Sigmoid colon (tissue), 6 donors: ENCODE measurements at regions not wholly inside any gene's neighbourhood (a gene's known extent, or its start where the extent isn't known, plus 50 kb on each side); places are given as distances from the start of the nearest gene placed in this dataset.
"Not testable (repeated sequence)": the region's sequence is repeated elsewhere in the genome, so short reads cannot be mapped to it uniquely, and the experiment has no call there.

Experiments used
- DNase-seq: peaks from one replicate; pipeline ENCODE4 v3.0.0-alpha.2; 2019
- H3K27ac ChIP-seq, 4 donors: fragments of 200-600 bp; sonication (generic); one replicate each; pipeline ENCODE4 v1.5.1; 2016 to 2019; ENCODE audit warnings: mild to moderate bottlenecking in 1 of 4
- H3K27me3 ChIP-seq, 3 donors: fragments of 200-600 bp; sonication (generic); one replicate each; pipeline ENCODE4 v1.5.1; 2019; ENCODE audit warnings: mild to moderate bottlenecking in 1 of 3
- H3K36me3 ChIP-seq, 4 donors: fragments of 200-600 bp; sonication (generic); one replicate each; pipeline ENCODE4 v1.5.1; 2016 to 2019
- H3K4me1 ChIP-seq, 4 donors: fragments of 200-600 bp; sonication (generic); one replicate each; pipeline ENCODE4 v1.5.1; 2017 to 2019
- H3K4me3 ChIP-seq, 4 donors: fragments of 200-600 bp; sonication (generic); one replicate each; pipeline ENCODE4 v1.5.1; 2017 to 2019; ENCODE audit warnings: mild to moderate bottlenecking in 2 of 4, moderate library complexity in 1 of 4
- H3K9me3 ChIP-seq, 4 donors: fragments of 200-600 bp in 3 of 4; sonication (generic) in 3 of 4; one replicate each; pipeline versions ENCODE4 v1.5.1 to v1.6.1; 2013 to 2019
- WGBS, 2 donors: extraction: QIAGEN DNeasy Blood & Tissue Kit; methylation state at CpG; one replicate each; pipeline ENCODE4 v1.1.7; 2013; 5-methylcytosine and 5-hydroxymethylcytosine counted together
- intact Hi-C: fragments of 100-400 bp; cut with DNase I; formaldehyde crosslinking; loops from one replicate; pipeline ENCODE4 v1.15.1; 2023
- donor health status: healthy with polysubstance abuse.
- donor health status: healthy.

DNA sequence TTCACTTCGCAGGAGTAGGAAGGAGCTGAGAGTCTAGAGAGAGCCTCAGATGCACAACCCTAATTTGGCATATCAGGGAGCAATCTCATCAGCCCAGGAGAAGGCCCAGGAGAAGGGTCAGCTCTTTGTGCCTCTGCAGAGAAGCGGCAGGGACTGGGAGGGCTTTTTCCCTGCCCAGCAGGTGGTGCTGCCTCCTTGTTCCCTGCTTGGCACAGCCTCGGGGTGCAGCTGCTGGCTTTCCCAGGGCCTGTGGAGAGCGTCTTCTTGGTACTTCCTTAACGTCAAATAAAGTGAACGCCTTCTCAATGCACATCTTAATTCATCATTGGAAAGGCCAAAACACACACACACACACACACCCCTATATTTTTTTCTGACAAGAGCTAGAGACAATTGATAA is 519.3 kb downstream of the GOLGA6L6 start:
- H3K27me3 ChIP-seq, H3K4me1 ChIP-seq, H3K27ac ChIP-seq, DNase-seq, H3K4me3 ChIP-seq, H3K9me3 ChIP-seq, H3K36me3 ChIP-seq, intact Hi-C loops: not testable (repeated sequence)
- 87 to 100% methylated on average over 1 of the region's 6 CpGs for WGBS, 2 donors

DNA sequence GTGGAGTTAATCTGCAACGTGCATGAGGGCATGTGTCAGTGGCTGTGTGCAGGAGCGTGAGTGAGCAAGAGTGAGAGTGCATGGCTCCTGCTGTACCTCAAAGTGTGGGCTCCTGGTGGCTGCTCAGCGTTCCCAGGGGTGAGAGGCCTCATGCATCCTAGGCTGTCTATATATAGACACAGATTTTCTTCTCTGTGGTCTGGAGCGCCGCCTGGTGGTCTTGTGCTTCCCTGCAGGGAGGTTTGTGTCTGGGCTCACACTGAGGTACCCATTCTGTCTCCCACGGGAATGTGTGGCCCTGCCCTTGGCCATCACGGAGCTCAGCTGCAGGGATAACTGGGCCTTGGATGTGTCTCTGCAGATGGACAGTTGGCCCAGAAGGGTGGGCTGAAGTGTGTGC is 520.2 kb downstream of the GOLGA6L6 start:
- WGBS, 2 donors: 78 to 89% methylated on average over 1 to 3 of the region's 7 CpGs
- not testable (repeated sequence) for H3K4me1 ChIP-seq

DNA sequence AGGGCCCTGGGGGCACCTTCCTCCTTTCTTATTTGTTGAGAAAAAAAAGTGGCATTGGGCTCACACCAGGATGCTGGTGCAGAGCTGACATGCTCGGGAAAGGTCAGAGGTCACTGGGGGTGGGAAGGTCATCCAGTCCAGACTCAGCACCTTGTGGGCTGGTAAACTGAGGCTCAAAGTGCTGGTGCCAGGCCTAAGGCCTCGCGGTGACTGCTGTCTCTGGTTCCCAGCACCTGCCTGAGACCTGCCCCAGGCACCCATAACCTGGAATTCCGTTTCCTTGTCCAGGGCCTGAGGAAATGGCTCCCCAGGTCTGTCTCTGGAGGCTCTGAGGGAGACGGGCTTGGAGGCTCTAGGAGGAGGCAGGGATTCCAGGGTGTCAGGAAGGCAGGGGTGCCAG is 521.0 kb downstream of the GOLGA6L6 start:
- DNase-seq: not testable (repeated sequence)

More for the DNA sequence above, 520.2 kb downstream of the GOLGA6L6 start:
- H3K27ac ChIP-seq, H3K4me3 ChIP-seq, H3K27me3 ChIP-seq, H3K9me3 ChIP-seq, intact Hi-C loops, H3K36me3 ChIP-seq, DNase-seq: not testable (repeated sequence)

DNA sequence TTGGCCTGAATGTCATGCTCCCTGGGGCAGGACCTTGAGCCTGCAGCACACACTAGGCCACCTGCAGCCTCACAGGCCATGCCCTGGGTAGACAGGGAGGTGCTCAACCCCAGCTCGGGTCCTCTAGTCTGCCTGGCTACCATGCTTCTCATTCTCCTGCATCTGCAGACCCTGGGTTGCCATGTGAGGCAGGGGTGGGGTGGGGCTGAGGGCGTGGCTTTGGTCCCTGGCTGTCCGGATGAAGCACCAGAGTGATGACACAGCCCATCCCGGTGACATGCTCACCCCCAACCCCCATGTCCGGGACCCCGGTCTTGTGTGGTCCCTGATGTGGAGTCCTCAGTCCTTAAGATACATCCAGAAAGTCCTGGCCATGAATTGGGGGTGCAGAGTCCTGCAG is 521.8 kb downstream of the GOLGA6L6 start:
- WGBS, 2 donors: 71 to 79% methylated on average over 6 of the region's 6 CpGs
- not testable (repeated sequence) for H3K4me3 ChIP-seq, H3K27me3 ChIP-seq

More for the DNA sequence above, 521.0 kb downstream of the GOLGA6L6 start:
- H3K4me1 ChIP-seq, H3K27ac ChIP-seq, H3K27me3 ChIP-seq, intact Hi-C loops, H3K4me3 ChIP-seq, H3K9me3 ChIP-seq, H3K36me3 ChIP-seq: not testable (repeated sequence)
- 66 to 80% methylated on average over 3 to 4 of the region's 5 CpGs for WGBS, 2 donors

DNA sequence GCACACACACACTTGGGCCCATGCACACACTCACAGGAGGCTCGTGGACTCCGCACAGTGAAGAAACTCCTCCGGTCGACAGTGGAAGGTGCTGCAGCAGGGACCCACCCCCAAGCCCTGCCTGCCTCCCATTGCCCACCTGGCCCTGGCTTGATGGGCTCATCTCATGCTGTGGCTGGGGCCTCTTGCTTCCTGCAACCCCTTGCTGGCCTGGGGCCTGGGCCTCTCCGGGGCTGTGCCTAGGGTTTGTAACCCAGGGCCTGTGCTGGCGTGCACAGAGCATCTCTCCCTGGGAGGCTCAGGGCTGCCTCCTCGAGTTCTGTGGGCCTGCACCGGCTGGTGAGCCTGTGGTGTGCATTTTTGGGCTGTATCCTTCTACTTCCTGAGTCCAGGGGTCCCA is 524.0 kb downstream of the GOLGA6L6 start:
- H3K27me3 ChIP-seq, DNase-seq, H3K9me3 ChIP-seq, H3K27ac ChIP-seq, H3K36me3 ChIP-seq, H3K4me3 ChIP-seq, intact Hi-C loops, H3K4me1 ChIP-seq: not testable (repeated sequence)
- 79 to 84% methylated on average over 8 of the region's 8 CpGs for WGBS, 2 donors

More for the DNA sequence above, 521.8 kb downstream of the GOLGA6L6 start:
- intact Hi-C loops, H3K36me3 ChIP-seq, H3K9me3 ChIP-seq, H3K4me1 ChIP-seq, H3K27ac ChIP-seq: not testable (repeated sequence)
- DNase-seq: peak; percentile 28

- intact Hi-C loops, H3K27me3 ChIP-seq, DNase-seq, H3K36me3 ChIP-seq, H3K4me1 ChIP-seq, H3K27ac ChIP-seq, H3K4me3 ChIP-seq, H3K9me3 ChIP-seq: not testable (repeated sequence)
- WGBS, 2 donors: 76 to 79% methylated on average over 7 of the region's 9 CpGs
Observed at GRCh38 chr15:20016941-20017340, 524.7 kb downstream of the GOLGA6L6 start.

- intact Hi-C loops, H3K9me3 ChIP-seq, H3K36me3 ChIP-seq, H3K27ac ChIP-seq, H3K4me1 ChIP-seq, H3K27me3 ChIP-seq, DNase-seq, H3K4me3 ChIP-seq: not testable (repeated sequence)
- WGBS, 2 donors: 52 to 58% methylated on average over 2 of the region's 2 CpGs
Observed at GRCh38 chr15:20012837-20013236, 528.8 kb downstream of the GOLGA6L6 start.

DNA sequence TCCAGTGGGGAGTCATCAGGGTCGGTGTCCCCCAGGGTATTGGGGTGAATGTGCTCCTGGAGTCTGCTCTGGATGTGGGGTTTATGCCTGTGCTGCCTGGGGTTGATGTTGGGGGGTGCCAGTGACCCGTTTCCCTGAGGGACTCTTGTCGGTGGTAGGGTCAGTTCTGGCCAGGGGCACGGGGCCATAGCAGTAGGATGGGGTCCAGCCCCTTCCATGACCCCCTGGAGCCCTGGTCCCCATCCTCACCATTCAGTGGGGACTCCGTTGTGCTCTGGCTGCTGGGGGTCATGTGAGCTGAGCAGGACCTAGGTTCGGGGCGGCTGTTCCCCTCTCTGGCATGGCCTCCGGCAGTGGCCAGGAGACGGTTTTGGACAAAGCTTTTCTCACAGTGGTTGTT is 530.8 kb downstream of the GOLGA6L6 start:
- H3K27ac ChIP-seq, H3K4me3 ChIP-seq, H3K36me3 ChIP-seq, H3K4me1 ChIP-seq, intact Hi-C loops, H3K9me3 ChIP-seq, H3K27me3 ChIP-seq: not testable (repeated sequence)
- WGBS, 2 donors: 77 to 81% methylated on average over 7 of the region's 9 CpGs
- DNase-seq: peak; percentile 33

- H3K4me3 ChIP-seq, DNase-seq, H3K36me3 ChIP-seq, H3K9me3 ChIP-seq, intact Hi-C loops, H3K27ac ChIP-seq, H3K27me3 ChIP-seq, H3K4me1 ChIP-seq: not testable (repeated sequence)
- WGBS, 2 donors: 95% methylated on average over 4 of the region's 8 CpGs; no CpG with 5 or more reads in 1 of the 2 donors
Observed at GRCh38 chr15:20009619-20010018, 532.0 kb downstream of the GOLGA6L6 start.

GRCh38 chr15:20007338-20007737 is 534.3 kb downstream of the GOLGA6L6 start:
- H3K36me3 ChIP-seq, intact Hi-C loops, H3K4me3 ChIP-seq, H3K27me3 ChIP-seq, DNase-seq, H3K27ac ChIP-seq, H3K9me3 ChIP-seq, H3K4me1 ChIP-seq: not testable (repeated sequence)
- WGBS, 2 donors: 73 to 74% methylated on average over 3 to 4 of the region's 4 CpGs

DNA sequence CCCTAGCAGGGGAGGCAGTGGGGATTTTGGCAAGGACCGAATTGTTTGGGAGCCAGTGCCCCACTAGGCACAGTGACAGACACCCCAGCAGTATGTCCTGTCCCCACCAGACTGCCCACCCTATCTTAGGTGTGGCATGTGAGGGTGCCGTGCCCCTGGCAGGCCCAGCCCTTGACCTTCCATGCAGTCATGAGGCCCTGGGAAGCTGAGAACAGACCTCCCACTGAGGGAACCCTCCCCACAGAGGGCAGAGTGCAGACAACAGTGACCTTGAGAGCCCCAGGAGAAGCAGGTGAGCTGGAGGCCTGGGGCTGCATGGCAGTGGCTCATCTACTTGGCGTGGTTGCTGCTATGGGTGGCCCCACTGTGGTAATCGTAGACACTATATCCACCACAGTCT is 538.1 kb downstream of the GOLGA6L6 start:
- H3K27me3 ChIP-seq, H3K4me1 ChIP-seq, H3K36me3 ChIP-seq, H3K4me3 ChIP-seq, H3K9me3 ChIP-seq, H3K27ac ChIP-seq, intact Hi-C loops: not testable (repeated sequence)
- peak; percentile 30 for DNase-seq
- WGBS, 2 donors: 78 to 81% methylated on average over 3 of the region's 4 CpGs

DNA sequence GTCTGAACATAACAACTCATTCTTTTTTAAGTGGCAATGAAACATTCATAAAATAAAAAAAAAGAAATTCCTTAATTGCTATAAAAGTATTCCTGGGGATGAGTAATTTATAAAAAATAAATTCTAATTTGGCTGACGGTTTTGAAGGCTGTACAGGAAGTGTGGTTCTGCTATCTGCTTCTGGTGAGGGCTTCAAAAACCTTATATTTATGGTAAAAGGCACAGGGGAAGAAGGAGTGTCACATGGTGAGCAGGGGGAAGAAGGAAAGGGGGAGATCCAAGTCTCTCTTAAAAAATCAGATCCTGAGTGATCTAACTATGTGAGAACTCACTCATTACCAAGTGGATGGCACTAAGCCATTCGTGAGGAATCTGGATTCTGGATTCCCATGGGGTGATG is 539.0 kb downstream of the GOLGA6L6 start:
- H3K27ac ChIP-seq, DNase-seq, H3K9me3 ChIP-seq, H3K36me3 ChIP-seq, intact Hi-C loops, H3K4me3 ChIP-seq, H3K27me3 ChIP-seq, H3K4me1 ChIP-seq: not testable (repeated sequence)
- WGBS, 2 donors: 52 to 53% methylated on average over 1 of the region's 2 CpGs

DNA sequence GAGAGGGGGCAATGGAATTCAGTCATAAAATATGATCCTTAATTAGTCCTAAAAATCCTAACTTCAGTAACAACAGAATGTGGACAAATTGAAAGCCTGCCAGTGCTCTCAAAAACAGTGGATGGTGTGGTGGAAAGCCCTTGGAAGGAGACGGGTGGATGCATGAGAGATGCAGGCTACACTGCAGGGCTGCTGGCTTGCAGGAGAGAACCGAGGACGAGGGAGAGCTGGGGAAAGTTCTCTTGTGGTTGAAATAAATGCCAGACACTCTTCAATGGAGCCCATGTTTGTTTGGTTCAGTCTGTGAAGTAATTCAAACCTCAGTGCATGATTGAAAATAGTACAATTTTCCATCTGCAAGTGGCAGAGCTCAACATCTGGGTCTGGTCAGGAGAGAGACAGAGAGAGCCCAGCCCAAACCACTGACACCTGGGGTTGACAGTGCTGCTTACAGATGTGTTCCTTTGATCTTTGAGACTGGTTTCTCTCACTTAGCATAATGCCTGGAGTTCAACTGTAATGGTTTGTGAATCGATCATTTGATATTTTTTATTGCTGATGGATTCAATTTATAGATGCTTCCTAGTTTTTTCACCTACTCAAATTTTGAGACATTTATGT is 544.9 kb downstream of the GOLGA6L6 start:
- H3K36me3 ChIP-seq, H3K27me3 ChIP-seq, intact Hi-C loops, H3K4me3 ChIP-seq, H3K27ac ChIP-seq, H3K4me1 ChIP-seq, DNase-seq, H3K9me3 ChIP-seq: not testable (repeated sequence)
- WGBS, 2 donors: 49 to 63% methylated on average over 3 of the region's 4 CpGs

DNA sequence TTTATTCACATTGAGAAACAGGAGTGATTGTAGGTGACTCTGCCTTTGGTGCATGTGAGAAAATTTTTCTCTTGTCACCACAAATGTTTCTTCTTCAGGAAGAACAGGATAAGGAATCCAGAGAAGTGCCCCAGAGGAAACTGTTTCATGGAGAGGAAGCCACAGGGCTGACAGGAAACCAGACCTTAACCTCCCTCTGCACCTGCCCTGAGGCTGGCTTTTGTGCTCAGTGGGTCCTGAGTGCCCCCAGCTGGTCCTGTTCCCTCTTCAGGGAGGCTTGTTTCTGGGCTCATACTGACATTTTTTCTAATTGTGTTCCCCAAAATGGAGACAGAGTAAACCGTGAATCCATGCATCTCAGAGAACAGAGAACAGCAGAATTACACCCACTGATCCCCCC is 546.3 kb downstream of the GOLGA6L6 start:
- H3K27me3 ChIP-seq, H3K4me3 ChIP-seq, H3K4me1 ChIP-seq, H3K27ac ChIP-seq, DNase-seq, intact Hi-C loops, H3K9me3 ChIP-seq, H3K36me3 ChIP-seq: not testable (repeated sequence)
- whole genome bisulfite sequencing, 2 donors: 21 to 37% methylated on average over 1 of the region's 1 CpG
